ENCODE measurements at regions not wholly inside any gene's neighbourhood (a gene's known extent, or its start where the extent isn't known, plus 50 kb on each side); places are given as distances from the start of the nearest gene placed in this dataset.

DNA sequence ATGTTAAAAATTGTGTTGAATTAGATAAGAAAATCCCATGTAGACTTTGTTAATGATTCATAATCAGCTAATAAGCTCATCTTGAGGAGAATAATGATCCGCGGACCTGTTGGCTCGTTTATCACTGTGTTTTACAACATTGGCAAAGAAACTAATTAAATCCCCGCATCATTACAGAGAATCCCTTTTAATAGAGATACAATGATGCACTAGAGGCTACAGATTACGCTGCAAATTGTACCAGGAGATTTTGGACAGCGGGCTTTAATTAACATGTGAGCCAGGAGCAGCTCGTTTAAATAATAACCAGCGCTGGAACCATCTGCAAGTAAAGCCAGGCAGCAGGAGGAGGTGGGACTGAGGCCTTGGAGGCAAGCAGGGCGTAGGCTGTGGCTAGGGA, 280.3 kb upstream of the POU3F1 start:
- no peak for DNase-seq

DNA sequence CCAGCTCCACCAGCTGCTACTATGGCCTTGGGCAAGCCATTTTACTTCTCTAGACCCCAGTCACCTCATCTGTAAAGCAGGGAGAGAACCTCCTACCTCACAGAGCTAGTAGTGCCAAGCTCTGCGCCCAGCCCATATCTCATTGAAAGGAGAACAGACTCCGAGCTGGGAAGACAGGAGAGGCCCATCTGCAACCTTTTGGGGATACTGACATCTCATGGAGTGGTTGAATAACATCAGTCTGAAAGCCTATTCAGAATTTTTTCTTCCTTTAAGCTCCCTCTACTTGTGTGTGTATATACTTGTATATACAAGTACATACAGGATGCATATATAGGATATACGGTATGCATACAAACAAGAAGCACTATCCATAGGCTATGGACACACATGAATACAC, 279.5 kb upstream of the POU3F1 start:
- no peak for DNase-seq

DNA sequence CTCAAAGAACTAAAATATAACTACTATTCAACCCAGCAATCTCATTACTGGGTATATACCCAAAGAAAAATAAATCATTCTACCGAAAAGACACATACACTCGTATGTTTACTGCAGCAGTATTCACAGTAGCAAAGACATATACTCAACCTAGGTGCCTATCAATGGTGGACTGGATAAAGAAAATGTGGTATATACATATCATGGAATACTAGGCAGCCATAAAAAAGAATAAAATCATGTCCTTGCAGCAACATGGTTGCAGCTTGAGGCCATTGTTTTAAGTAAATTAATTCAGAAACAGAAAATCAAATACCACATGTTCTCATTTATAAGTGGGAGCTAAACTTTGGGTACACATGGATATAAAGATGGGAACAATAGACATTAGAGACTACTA, 266.2 kb upstream of the POU3F1 start:
- no peak for DNase-seq

GRCh38 chr1:38310079-38310478, 263.5 kb upstream of the POU3F1 start:
- no peak for DNase-seq

GRCh38 chr1:38308780-38309179, 262.2 kb upstream of the POU3F1 start:
- no peak for DNase-seq

- DNase-seq = no peak
Observed at GRCh38 chr1:38305666-38306065, 259.1 kb upstream of the POU3F1 start.

DNA sequence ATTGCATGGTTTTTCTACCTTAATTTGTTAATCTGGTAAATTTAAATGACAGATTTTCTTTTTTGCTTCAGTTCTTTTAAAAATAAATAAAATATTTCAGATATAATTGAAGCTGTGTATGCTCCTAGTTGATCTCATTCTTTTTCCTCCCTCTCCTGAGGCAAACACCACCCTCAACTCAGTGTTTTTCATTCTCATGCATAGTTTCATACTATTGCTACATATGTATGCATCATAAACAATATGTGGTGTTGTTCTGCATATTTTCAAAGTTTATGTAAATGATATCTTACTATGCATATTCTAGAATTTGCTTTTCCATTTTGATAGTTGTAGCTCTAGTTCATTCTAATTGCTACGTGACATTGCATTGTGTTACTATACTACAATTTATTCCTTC, 257.2 kb upstream of the POU3F1 start:
- DNase-seq = no peak

DNA sequence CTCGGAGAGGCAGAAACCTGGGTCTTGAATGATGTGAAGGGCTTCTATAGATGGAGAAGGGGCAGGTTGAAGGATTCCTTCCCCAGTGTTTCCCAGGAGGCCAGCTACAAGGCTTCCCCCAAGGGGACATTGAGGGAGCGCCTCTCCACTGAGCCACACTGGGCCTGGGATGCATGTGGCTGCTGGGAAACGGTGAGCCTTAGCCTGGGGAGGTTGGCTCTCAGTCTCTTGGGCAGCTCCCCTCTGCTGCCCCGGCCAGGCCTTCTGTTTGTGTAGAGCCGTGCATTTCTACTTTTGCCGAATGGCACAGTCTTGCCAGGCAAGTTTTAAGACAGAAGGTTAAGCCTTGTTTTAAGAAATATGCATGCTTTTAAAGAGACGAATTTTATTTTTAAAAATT, 254.4 kb upstream of the POU3F1 start:
- no peak for DNase-seq

DNA sequence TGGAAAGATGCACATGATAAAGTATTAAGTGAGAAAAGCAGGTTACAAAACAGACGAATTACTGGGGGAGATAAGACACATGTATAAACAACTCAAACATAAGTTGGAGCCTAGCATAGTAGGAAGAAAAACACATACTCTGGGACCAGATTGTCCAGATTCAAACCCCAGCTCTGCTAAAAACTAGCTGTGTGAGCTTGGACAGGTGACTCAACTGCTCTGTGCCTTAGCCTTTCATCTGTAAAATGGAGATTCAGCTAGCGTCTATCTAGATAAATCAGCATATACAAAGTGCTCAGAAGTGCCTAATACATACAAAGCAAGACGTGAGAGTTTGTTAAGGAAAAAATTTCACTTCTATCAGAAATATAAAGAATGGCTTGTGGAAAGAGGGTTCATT, 254.0 kb upstream of the POU3F1 start:
- no peak for DNase-seq

- no peak for DNase-seq
Observed at GRCh38 chr1:38297842-38298241, 251.2 kb upstream of the POU3F1 start.

DNA sequence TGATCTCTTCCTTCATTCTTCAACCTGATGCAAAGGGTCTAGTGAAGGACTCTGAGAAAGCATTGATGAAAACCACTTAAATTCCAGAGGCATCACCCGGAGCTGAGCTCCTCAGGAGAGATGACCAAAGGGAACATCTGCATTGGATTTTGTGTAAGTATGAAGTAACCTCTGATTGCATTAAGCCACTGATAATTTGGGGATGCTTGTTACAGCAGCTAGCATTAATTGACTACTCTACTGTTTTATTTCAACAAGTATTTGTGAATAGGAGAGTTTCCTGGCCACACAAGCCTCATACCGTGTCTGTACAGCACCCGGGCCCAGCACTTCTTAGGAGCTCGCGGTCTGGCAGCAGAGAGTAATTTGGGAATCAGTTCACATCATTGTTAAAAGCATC, 250.7 kb upstream of the POU3F1 start:
- no peak for DNase-seq

- no peak for DNase-seq
Observed at GRCh38 chr1:38296047-38296446, 249.5 kb upstream of the POU3F1 start.

DNA sequence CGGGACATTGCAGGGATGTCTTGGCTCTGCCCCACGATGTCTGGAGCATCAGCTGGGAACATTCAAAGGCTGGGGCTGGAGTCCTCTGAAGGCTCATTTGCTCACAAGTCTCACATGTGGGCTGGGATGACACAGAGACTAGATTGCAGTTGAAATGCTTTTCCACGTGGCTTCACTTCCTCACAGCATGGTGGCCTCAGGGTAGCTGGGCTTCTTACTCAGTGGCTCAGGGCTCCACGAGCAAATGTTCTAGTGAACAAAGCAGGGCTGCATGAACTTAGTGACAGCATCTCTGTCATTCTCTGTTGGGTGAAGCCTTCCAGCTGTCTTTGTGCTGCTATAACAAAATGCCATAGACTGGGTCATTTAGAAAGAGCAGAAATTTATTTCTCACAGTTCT, 247.0 kb upstream of the POU3F1 start:
- DNase-seq = no peak

DNA sequence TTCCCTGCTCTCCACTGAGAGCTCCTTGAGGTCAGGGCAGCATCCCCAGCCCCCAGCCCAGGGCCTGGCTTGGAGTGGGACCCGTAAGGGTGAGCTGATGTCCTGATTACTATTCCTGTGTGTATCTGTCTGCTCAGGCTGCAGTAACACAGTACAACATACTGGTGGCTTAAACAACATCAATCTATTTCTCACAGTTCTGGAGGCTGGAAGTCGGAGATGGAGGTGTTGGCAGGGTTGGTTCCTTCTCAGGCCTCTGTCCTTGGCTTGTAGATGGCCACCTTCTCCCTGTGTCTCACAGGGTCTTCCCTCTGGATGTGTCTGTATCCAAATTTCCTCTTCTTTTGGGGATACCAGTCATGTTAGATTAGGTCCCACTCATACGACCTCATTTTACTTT, 246.4 kb upstream of the POU3F1 start:
- DNase-seq = no peak

GRCh38 chr1:38291906-38292521, 245.4 kb upstream of the POU3F1 start:
- DNase-seq = no peak

GRCh38 chr1:38291336-38291735, 244.7 kb upstream of the POU3F1 start:
- no peak for DNase-seq

GRCh38 chr1:38289034-38289433, 242.4 kb upstream of the POU3F1 start:
- no peak for DNase-seq

- no peak for DNase-seq
Observed at GRCh38 chr1:38287547-38287946, 241.0 kb upstream of the POU3F1 start.

GRCh38 chr1:38287036-38287435, 240.4 kb upstream of the POU3F1 start:
- no peak for DNase-seq

GRCh38 chr1:38285807-38286530, 239.4 kb upstream of the POU3F1 start:
- no peak for DNase-seq

DNA sequence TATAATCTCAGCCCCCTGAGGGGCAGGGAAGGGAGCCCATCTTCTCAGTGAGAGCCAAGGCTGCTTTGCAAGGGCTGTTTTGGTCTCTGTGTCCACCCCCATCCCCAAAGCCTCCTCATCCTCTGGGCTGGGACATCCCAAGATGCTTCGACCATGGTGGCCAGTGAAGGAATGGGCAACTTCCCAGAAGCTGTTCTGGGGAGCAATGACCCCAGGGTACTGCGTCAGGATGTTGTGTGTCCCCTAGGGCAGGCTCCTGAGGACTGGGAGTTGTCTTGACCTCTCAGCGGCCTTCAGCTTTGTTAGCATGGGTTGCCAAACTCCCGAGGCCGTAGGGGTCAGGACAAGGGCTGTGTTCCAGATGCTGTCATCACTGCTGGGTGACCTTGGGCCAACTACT, 238.4 kb upstream of the POU3F1 start:
- DNase-seq = no peak

- DNase-seq = no peak
Observed at GRCh38 chr1:38283696-38284470, 237.3 kb upstream of the POU3F1 start.

- no peak for DNase-seq
Observed at GRCh38 chr1:38279148-38279547, 232.6 kb upstream of the POU3F1 start.

- DNase-seq = no peak
Observed at GRCh38 chr1:38277646-38278045, 231.1 kb upstream of the POU3F1 start.

Data from CD4-positive, alpha-beta T cell treated with Interferon gamma for 1 hour (primary cell).